ENCODE measurements at regions not wholly inside any gene's neighbourhood (a gene's known extent, or its start where the extent isn't known, plus 50 kb on each side); places are given as distances from the start of the nearest gene placed in this dataset.

DNA sequence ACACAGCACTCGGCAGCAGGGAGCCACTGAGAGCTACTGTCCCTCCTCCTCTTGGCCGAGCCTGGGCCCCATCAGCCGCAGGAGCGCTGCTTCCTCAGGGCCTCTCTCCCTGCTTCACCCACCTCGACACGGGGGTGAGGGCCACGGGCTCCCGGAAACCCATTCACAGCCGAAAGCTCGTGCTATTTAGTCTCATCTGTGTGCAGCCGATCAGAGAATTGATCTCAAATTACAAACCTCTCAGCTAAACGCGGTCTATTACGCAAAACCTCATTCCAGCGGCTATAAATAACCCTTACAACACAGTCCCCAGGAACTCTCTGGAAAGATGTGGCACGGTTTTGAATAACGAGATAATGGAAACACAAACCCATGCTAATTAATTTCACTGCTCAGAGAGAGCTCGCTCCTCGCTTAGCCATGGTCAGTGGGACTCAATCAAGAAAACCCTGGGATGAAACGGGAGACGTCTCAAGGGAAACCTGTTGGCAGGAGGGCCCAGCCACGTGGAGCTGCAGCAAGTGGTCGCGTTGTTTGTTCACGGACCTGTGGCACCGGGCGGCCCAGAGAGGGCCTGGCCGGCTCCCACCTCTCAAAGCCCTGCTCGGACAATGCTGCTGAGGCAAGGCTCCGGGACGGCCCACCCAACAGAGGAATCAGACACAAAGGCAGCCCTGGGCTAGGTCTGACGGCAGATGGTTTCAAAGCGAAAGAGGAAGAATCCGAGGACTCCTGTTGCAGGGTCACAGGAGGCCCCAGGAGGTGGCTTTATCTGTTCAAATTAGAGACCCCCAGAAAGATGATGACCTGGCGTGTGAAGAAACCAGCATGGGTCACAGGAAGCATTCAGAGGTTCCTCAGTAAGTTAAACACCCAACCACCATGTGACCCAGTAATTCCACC is 210.5 kb downstream of the CTTN start:
- no peak for DNase-seq (ENCODE audit: low read depth)

- no peak for DNase-seq (ENCODE audit: low read depth)
These were observed 212.5 kb downstream of the CTTN start for GRCh38 chr11:70610566-70611565.

- no peak for DNase-seq (ENCODE audit: low read depth)
These were observed 213.5 kb downstream of the CTTN start for GRCh38 chr11:70611821-70612220.

DNA sequence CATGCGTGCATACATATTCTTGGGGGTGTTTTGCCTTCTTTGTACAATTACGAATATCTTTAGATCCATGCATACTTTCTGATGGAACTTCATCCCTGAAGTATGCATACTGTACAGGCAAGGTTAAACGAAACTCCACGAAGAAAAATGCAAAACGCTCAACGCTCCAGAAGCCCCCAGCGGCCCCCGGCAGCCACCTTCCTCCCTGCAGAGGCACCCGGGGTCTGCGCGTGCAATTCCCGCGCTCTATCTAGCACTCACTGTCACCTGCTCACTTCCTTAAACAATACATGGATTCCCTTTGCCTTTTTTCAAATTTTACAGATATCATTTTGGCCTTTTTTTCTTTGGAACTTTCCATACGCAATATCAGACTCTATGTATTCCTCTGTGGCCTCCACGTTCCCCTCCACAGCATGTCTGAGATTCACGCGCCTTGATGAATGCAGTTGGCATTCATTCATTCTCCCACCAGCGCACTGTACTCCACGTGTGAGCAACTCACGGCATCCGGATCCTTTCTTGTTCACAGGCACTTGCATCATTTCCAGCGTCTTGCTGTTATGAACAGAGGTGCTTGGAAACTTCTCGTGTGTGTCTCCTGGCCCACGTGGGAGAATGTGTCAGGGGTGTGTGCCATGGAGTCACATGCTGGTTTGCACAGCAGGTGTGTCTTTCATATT is 214.3 kb downstream of the CTTN start:
- DNase-seq (ENCODE audit: low read depth): no peak

DNA sequence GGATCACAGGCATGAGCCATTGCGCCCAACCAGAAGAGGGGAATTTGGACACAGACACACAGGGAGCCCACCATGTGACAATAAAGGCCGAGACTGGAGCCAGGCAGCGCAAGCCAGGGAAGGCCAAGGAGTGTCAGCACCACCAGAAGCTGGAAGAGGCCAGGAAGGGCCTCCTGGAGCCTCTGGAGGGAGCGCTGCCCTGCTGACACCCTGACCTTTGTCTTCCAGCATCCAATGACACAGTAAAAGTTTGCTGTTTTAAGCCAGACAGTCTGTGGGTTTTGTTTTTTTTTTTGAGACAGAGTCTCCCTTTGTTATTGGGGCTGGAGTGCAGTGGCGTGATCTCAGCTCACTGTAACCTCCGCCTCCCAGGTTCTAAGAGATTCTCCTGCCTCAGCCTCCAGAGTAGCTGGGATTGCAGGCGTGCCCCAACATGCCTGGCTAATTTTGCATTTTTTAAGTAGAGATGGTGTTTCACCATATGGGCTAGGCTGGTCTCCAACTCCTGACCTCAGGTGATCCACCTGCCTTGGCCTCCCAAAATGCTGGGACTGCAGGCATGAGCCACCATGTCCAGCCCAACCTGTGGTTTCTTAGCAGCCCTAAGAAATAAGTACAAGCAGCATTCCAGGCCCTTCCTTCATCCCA is 215.8 kb downstream of the CTTN start:
- no peak for DNase-seq (ENCODE audit: low read depth)

GRCh38 chr11:70615036-70615875 is 216.9 kb downstream of the CTTN start:
- DNase-seq (ENCODE audit: low read depth): no peak

- no peak for DNase-seq (ENCODE audit: low read depth)
These were observed 218.0 kb downstream of the CTTN start for GRCh38 chr11:70616317-70616716.

DNA sequence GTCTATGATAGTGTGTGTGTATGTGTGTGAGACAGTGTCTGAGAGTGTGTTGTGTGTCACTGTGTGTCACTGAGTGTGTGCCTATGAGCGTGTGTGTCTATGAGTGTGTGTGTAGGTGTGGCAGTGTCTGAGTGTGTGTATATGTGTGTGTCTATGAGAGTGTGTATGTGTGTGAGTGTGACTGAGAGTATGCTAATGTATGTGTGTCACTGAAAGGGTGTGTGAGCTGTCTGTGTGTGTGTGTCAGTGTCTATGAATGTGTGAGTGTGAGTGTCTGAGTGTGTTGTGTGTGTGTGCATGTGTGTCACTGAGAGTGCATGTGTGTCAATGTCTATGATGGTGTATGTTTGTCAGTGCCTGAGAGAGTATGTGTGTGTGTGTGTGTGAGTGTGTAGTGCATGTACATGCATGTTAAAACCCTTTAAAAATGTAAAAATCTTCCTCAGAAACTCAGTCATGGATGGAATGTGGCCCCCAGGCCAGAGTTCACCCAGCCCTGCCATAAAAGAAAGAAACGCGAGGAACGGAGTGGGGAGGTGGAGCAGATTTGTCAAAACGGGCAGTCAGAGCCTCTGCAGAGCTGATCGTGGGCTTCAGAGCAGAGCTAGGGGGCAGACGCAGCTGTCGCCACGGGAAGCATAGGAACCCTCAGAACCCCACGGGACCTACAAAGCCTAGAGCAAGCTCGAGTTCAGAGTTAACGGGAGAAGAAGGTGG is 218.8 kb downstream of the CTTN start:
- DNase-seq (ENCODE audit: low read depth): no peak

- DNase-seq (ENCODE audit: low read depth): no peak
These were observed 220.2 kb downstream of the CTTN start for GRCh38 chr11:70618431-70619101.

DNA sequence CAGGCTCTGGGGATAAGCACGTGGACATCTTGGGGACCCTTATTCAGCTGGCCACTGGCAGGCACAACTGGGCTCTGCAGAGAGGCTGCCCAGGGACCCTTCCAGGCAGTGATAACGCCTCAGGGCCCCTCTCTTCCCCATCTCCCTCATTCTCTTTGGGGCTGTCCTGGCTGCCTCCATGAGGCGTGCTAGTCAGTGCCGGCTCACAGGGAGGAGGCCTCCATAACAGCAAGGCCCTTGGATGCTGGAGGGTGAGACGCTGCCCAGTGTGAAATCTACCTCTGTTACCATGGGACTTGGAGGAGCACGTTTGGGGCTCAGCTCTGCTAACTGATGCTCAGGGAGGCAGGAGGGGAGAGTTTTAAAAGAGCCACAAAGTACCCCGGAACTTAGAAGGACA is 221.3 kb downstream of the CTTN start:
- DNase-seq (ENCODE audit: low read depth): no peak

DNA sequence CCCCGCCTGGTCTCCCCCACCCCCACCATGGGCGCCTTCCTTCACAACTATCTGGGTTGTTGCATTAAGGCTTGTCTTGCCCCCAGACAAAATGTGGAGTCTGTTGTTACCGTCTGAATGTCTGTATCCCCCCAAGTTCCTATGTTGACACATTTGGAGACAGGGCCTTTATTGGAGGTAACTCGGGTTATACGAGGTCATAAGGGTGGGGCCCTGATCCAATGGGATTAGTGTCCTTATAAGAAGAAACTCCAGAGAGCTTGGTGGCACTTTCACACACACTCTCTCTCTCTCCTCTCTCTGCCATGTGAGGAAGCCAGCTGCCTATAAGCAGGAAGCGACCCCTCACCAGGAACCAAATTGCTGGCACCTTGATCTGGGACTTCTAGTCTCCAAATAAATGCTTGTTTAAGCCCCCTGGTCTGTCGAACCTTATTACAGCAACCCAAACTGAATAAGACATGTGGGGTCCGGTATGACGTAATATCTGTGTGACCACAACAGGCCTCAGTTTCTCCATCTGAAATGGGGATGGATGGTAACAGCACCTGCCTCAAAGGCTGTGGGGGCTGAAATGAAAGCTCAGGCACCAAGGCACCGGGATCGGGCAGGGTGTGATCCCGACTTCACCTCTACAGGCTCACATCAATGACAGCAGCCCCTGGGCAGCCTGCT is 222.3 kb downstream of the CTTN start:
- DNase-seq (ENCODE audit: low read depth): no peak

- no peak for DNase-seq (ENCODE audit: low read depth)
These were observed 222.9 kb downstream of the CTTN start for GRCh38 chr11:70621241-70621640.

GRCh38 chr11:70622091-70622490 is 223.8 kb downstream of the CTTN start:
- DNase-seq (ENCODE audit: low read depth): no peak

- DNase-seq (ENCODE audit: low read depth): no peak
These were observed 225.7 kb downstream of the CTTN start for GRCh38 chr11:70623906-70624597.

DNA sequence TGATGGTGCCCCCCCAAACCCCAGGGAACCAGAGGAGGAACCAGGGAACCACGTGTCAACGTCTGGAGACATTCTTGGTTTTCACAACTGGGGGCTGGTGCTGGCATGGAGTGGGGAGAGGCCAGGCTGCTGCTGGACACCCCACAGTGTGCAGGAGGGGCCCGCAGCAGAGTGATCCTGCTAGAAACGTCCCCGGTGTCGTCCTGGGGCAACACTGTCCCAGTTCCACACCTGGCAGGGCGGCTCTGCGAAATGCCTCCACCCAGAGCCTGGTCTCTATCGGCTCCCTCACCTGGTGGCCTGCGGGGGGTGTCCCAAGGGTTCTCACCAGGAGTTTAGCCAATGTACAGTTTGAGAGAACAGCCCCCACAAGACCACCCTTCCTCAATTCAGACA is 226.3 kb downstream of the CTTN start:
- no peak for DNase-seq (ENCODE audit: low read depth)

GRCh38 chr11:70625051-70625450 is 226.7 kb downstream of the CTTN start:
- no peak for DNase-seq (ENCODE audit: low read depth)

DNA sequence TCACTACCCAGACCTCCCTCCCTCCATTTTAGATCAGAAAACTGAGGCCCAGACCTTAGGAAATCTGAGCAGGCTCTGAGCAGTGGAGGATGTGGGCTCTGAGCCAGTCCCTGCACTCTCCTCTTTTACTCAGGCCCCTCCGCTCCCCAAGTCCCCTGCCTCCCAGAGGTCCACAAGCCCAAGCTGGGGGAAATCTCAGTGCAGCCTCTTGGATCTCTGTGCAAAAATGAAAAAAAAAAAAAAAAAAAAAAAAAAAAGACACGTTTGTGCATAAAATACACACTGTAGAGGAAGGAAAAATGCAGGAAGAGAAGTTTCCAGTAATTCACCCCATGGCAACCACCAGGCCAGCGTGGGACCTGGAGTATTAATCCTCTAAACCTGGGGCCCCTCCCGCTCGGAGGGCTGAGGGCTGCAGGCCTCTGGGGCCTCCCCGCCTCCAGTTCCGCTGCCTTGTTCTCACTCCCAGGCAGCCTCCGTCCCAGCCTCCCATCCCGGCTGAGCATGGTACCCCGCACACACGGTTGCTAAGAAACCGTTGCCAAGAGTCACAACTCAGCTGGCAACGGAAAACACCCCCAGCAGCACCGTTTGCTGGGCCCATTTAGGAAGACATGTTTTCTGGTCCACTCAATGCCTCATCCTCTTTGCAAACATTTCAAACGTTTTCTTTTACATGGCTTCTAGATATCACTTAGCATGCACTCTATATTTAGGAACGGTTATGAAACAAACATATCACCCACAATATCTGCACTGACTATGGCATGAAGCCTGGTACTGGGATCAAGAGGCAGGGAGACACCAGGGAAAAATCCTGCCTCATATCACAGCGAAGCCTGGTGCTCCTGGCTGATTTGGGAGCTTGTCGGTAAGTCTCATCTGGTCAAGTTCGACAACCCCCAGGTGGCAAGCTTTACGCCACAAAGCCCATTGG is 227.5 kb downstream of the CTTN start:
- no peak for DNase-seq (ENCODE audit: low read depth)

Measured in activated T-cell treated with anti-CD3 and anti-CD28 coated beads for 1 hour (primary cell).